ENCODE measurements at regions not wholly inside any gene's neighbourhood (a gene's known extent, or its start where the extent isn't known, plus 50 kb on each side); places are given as distances from the start of the nearest gene placed in this dataset.

DNA sequence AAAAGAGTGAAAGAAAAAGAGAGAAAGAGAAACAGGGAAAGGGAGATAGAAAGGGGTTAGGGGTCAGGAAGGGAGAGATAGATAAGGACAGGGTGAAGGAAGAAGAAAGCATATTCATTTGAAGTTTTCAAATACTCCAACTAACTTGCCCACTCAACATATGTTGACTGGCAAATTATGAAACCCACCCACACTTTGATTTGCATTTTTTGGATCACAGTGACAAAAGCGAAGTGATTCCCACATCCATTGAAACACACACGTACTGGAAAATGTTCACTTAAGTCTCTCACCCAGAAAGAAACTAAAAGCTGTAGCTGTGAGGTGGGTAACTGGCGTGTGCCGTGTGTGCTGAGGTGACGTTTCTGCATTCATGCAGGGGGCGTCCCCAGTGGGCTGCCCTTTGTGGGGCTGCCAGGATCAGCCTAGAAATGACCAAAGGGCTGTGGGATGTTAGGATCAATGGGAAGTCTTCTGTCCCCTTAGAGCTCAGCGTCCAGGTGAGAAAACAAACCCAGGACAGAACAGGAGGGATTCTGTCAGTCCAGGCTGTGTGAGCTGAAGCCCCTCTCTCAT, 134.9 kb upstream of the ADARB2 start:
- H3K4me3 ChIP-seq (ENCODE audit: low read depth, low read length) = no peak overlapping the region
- TF ChIP-seq, protein P1, sequence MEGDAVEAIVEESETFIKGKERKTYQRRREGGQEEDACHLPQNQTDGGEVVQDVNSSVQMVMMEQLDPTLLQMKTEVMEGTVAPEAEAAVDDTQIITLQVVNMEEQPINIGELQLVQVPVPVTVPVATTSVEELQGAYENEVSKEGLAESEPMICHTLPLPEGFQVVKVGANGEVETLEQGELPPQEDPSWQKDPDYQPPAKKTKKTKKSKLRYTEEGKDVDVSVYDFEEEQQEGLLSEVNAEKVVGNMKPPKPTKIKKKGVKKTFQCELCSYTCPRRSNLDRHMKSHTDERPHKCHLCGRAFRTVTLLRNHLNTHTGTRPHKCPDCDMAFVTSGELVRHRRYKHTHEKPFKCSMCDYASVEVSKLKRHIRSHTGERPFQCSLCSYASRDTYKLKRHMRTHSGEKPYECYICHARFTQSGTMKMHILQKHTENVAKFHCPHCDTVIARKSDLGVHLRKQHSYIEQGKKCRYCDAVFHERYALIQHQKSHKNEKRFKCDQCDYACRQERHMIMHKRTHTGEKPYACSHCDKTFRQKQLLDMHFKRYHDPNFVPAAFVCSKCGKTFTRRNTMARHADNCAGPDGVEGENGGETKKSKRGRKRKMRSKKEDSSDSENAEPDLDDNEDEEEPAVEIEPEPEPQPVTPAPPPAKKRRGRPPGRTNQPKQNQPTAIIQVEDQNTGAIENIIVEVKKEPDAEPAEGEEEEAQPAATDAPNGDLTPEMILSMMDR (conservative IDR thresholded peaks at IDR 0.05; ENCODE audit: low read depth, low read length) = no peak
- DNase-seq (ENCODE audit: low read depth) = no peak

DNA sequence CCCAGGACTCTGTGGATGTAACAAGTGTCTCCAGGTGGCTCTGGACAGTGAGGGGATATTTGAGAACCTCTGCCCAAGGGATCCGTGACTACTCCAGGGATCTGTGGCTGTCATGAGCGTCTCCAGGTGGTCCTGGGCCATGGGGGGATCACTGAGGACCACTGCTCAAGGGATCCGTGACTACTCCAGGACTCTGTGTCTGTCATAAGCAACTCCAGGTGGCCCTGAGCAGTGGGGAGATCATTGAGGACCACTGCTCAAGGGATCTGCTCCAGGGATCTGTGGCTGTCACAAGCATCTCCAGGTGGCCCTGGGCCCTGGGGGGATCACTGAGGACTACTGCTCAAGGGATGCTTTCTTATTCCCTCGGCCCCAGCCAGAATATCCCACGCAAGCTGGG, 133.2 kb upstream of the ADARB2 start:
- no peak overlapping the region for H3K4me3 ChIP-seq (ENCODE audit: low read depth, low read length)
- TF ChIP-seq, protein P1 (conservative IDR thresholded peaks at IDR 0.05; ENCODE audit: low read depth, low read length) = no peak

DNA sequence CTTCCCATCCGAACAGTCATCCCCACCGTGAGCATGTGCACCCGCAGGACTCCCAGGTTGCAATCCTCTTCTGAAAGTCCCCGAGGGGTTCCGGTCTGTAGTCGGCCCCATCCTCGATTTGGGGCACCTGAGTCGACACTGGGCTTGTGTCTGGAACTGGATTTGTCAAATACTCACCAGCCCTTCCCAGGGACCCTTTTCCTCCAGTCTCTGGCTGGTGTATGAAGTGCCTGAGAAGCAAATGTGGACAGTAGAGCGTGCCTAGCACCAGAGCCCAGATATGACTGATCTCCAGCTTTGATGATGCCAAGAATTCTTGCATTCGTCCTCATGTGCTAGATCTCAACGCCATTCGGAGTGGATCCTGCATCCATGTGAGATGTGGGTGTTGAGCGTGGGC, 132.5 kb upstream of the ADARB2 start:
- TF ChIP-seq, protein P1 (conservative IDR thresholded peaks at IDR 0.05; ENCODE audit: low read depth, low read length) = no peak
- DNase-seq (ENCODE audit: low read depth) = no peak
- H3K4me3 ChIP-seq (ENCODE audit: low read depth, low read length) = no peak overlapping the region

More for the DNA sequence above, 133.2 kb upstream of the ADARB2 start:
- DNase-seq (ENCODE audit: low read depth) = no peak

DNA sequence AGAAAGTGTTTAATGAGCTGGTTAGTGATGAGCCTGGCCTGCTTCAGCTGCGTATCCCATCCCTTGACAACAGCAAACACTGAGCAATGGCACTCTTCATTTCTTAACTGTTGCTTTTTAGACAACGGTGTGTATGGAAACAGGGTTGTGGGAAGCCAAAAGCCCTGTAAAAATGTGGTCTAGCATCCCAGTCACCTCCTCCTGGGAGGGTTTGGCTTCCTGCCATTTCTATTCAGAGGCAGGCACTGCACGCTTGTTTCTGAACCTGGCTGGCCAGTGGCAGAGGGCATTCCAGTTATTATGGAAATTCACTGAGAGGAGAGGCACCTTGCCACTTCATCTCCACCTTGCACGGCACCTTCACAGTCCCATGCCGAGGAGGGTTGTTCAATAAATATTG, 123.0 kb upstream of the ADARB2 start:
- no peak for DNase-seq (ENCODE audit: low read depth)
- TF ChIP-seq, protein P1 (conservative IDR thresholded peaks at IDR 0.05; ENCODE audit: low read depth, low read length) = no peak
- no peak overlapping the region for H3K4me3 ChIP-seq (ENCODE audit: low read depth, low read length)

DNA sequence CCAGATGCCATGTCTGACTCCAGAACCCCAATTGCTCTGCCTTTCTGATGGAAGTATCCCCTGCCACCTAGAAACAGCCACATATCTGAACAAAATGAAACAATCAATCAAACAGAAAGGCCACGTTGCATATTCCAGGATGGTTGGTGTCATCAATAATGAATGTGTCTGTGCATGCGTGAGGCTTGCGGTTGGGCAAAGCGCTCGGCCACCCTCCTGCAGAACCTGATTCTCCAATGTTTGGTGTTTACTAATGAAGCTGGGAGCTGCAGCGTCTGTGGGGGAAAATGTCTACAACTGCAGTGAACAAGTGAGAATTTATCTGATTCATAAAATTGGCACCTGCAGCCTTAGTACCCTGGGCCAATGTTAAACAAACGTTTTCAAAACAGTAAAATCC, 121.2 kb upstream of the ADARB2 start:
- H3K4me3 ChIP-seq (ENCODE audit: low read depth, low read length) = no peak overlapping the region
- TF ChIP-seq, protein P1 (conservative IDR thresholded peaks at IDR 0.05; ENCODE audit: low read depth, low read length) = no peak
- no peak for DNase-seq (ENCODE audit: low read depth)

DNA sequence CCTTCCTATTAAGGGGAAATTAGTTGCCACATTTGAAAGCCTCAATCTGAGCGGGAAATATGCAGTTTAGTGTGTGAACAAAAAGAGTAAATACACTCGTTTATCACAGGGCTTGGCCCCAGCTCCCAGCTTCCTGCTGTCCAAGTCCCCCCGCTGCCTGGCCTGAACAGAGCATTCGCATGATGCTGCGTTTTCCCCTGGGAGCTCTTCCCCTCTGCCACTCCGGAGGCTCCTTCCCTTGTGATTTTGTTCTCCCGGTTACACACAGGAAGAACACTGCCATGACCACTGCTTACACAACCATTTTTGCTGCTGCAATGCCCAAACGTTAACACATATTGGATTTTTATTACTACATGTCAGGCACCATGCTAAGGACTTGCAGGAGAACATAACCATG, 120.7 kb upstream of the ADARB2 start:
- TF ChIP-seq, protein P1 (conservative IDR thresholded peaks at IDR 0.05; ENCODE audit: low read depth, low read length) = no peak
- no peak for DNase-seq (ENCODE audit: low read depth)
- H3K4me3 ChIP-seq (ENCODE audit: low read depth, low read length) = no peak overlapping the region

DNA sequence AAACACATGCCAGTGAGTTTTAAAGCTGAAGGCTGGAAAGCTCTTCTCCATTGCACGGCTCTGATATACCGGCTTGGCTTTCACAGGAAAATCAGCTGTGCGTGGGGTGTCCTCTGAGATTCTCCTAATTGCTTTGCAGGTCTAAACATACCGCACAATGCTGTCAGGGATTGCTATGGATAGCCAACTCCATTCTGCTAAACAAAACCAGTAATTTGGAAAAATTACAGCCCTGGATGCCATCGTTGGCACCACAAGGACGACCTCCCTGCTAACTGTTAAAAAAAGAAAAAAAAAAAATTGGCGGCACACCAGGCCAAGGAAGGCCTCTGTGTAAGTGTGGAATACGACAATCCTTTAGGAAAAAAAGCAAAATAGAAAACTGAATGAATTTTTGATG, 118.6 kb upstream of the ADARB2 start:
- no peak overlapping the region for H3K4me3 ChIP-seq (ENCODE audit: low read depth, low read length)
- no peak for DNase-seq (ENCODE audit: low read depth)
- TF ChIP-seq, protein P1 (conservative IDR thresholded peaks at IDR 0.05; ENCODE audit: low read depth, low read length) = no peak
